ENCODE measurements at regions not wholly inside any gene's neighbourhood (a gene's known extent, or its start where the extent isn't known, plus 50 kb on each side); places are given as distances from the start of the nearest gene placed in this dataset.
"Not testable (repeated sequence)": the region's sequence is repeated elsewhere in the genome, so short reads cannot be mapped to it uniquely, and the experiment has no call there.

DNA sequence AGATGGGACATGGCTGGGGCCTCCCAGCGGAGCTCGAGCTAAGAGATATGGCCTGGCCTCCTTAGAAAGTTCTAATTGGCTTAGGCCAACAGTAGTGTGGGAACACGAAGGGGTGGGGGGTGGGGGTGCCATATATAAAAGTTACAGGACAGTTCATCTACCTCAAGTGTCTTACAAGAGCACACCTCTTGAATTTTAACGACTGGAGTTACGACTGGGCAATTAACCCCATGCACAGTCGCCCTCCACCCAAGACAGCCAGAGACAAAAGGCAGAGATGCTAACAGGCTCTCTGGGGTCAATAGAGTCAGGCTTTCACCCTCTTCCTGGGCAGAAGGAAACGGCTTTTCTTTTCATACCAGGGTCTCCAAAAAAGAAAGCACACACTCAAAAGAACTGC is 302.2 kb downstream of the BCOR start:
- no peak for DNase-seq

DNA sequence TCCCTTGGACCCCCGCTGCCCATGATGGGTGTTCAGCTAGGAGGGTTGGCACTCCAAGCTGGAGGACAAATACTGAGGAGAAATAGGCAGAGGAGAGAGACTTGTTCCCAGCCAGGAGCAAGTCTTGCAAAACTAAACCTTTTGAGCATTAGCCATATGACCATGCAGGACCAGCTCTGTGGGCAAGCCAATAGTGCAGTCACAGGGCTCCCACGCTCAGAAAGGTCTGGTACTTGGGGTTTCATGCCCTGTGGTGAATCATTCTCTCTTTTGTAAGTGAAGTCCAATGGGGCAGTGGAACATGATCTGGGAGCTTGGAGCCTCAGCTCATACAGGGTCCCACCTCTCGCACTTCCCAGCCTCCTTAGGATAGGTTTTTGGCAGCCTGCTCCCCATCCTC is 300.9 kb downstream of the BCOR start:
- DNase-seq: no peak

DNA sequence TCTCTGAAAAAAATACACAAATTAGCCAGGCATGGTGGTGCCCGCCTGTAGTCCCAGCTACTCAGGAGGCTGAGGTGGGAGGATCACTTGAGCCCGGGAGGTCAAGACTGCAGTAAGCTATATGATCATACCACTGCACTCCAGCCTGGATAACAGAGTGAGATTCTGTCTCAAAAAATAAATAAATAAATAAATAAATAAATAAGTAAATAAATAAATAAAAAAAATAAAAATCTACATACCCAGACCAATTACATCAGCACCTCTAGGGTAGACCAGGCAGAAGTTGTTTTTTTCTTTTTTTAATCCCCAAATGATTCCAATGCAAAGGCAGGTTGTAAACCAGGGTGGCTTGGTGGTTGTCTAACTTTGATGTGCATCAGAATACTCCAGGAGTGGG is 299.3 kb downstream of the BCOR start:
- DNase-seq: not testable (repeated sequence)

DNA sequence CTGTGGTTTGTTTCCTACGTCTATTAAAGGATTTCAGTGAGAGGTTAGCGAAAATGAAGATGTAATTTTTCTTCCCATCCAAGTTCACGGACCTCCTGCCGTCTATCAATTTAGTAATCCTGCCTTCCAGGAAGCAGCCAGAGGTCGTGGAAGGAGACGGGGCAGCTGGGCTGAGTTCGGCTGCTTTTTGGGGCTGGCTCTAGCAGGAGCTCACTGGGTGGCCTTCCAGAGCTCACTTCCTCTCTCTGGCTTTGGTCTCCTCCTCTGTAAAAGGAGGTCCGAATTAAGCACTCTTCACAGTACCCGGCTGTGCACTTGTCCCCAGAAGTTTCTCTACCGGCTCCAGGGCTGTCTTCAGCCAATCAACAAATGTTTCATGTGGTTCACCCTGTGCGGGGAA is 295.4 kb downstream of the BCOR start:
- no peak for DNase-seq

DNA sequence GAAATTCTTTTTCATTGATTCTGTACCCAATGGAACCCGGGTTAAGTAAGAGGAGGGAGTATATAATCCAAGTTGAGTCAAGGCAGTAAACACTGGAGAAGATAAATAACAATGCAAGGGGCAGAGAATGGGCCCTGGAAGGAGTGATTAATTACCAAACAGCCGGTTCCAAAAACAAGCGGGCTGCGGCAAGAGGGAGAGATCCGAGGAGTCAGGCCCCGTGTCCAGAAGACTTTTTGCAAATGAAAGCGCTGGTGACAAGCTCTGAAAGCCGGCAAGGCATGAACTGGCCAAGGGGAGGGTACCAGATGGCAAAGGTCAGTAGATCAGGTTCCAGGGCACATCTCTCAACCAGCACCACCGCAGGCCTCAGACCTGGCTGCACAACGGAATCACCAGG is 294.9 kb downstream of the BCOR start:
- DNase-seq: no peak

DNA sequence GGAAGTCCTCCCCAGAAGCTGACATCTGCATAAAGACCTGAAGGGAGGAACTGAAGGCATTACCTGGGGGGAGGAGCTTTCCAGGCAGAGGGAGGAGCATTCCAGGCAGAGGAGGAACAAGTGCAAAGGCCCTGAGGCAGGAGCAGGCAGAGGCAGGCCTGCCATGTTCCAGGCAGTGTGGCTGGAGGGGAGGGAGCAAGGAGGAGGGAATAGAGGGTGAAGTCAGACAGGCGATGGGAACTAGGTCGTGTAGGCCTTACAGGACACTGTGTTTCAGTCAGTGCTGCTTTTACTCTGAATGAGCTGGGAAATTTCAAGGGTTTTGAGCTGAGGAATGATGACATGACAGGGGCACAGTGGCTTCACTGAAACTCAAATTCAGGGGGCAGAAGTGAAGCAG is 292.7 kb downstream of the BCOR start:
- DNase-seq: no peak

DNA sequence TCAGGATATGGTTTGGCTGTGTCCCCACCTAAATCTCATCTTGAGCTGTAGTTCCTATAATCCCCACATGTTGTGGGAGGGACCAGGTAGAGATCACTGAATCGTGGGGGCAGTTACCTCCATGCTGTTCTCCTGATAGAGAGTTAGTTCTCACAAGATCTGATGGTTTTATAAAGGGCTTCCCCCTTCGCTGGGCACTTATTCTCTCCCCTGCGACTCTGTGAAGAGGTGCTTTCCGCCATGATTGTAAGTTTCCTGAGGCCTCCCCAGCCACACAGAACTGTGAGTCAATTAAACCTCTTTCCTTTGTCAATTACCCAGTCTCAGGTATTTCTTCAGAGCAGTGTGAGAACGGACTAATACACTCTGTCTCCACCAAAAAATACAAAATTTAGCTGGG is 291.9 kb downstream of the BCOR start:
- DNase-seq: no peak

DNA sequence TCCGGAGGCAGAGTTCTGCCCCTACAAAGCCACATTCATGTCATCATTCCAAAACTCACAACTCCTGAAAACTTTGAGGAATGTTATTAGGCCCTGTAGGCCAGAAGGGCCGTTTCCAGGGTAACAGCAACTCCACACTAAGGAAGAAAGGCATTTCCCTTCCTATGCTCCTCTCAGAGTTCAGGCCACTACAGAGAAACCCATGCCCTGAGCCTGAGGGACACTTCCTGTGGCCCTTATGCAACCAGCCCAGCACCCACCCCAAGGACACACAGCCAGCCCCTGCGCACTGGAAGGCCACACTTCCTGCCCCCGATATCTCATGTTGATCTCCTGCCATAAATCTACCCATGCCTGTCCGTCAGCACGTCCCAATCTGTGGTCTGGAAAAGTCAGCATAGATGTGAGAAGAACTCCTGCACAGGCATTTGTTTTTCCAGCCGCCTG is 289.3 kb downstream of the BCOR start:
- DNase-seq: no peak

DNA sequence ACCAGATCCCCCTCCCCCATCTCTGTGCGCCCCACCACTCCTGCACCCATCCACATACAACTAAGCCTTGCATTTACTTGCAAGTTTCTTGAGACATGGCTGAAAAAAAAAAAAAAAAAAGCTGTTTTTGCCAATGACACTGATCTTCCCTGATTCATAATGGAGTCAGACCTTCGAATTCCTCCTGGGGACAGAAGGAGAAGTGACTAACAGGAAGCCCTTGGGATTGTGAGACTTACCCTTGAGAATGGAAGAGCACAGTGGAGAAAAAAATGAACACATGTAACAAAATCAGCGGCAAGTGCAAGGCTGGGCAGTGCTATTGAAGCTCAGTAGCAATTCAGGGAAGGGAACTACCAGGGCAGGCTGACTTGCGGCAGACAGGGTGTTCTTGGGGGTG is 288.4 kb downstream of the BCOR start:
- no peak for DNase-seq

DNA sequence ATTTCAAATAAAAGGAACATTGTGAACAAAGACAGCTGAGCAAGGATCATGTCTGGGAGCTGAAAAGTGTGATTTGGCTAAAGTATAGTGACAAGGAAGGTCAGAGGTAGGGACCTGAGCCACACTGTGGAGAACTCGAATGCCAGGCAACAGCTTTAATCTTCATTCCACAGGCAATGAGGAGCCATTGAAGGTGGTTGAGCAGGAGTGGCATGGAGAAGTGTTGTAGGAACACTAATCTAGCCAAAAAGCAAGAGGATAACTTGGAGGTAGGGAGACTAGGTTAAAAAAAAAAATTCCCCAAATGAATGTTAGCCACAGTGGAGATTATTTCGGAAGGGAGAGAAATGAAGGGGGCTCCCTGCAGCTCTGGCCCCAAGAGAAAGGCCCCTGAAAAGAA is 286.9 kb downstream of the BCOR start:
- no peak for DNase-seq

DNA sequence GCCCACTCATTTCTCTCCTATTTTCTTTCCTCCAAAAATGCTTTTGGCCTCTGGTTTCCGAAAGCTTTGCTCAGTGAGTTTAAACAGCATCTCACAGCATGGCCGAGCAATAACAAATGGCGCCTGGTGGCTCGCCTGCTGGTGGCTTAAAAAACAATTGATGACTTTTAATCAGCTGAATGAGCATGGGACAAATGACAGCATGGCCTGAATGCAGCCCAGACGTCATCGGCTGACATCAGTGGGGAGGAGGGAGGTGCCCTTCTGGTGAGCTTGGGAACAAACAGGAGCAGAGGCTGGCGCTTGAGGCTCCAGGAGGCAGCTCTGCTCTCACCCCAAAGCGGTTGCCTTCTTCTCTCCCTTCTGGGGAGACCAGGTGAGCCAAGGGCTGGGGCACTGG is 286.4 kb downstream of the BCOR start:
- no peak for DNase-seq

DNA sequence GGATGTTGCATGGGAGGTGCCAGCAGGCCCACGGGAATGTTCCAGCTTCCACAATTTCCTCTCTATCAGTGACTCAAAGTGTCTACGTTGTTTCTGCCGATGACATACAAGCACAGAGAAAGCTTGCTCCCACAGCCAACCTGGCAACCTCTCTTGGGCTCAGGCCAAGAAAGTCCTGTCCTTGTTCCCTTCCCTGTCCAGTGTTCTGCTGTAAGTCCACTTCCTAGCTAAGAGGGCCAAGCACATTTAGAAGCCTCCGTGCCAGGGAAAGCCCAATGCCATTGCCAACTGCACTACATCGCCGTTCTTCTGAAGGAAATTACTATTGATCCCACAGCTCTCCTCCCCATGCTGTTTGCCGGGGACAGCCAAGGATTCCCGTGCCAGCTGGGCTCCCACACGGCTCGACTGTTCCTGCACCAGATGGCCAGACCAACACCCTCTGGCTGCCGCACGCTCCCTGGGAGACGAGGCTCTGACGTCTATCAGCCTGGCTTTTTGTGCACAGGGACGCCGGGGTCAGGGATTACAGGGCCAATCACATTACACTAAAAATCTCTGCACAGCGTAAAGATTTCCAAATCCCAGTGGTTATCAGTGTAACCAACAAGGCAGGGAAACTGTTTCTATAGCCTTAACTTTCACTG is 284.0 kb downstream of the BCOR start:
- DNase-seq: no peak

DNA sequence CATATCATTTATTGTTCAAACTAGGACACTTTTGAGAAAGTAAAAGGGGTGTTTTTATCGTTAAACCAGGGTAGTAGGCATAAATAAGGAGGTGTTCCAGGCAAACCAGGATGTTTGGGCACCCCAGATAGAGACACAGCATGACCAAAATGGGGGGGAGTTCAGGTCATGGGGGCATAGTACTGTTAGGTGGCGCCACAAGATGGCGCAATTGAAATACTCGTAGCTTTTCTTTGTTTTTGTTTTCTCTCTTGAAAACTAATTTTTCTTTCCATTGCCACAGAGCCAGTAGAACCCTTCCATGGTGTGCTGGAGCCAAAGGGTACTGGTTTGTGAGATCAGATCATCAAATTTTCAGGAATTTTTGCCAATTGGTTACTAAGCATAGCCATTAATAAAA is 283.4 kb downstream of the BCOR start:
- no peak for DNase-seq

DNA sequence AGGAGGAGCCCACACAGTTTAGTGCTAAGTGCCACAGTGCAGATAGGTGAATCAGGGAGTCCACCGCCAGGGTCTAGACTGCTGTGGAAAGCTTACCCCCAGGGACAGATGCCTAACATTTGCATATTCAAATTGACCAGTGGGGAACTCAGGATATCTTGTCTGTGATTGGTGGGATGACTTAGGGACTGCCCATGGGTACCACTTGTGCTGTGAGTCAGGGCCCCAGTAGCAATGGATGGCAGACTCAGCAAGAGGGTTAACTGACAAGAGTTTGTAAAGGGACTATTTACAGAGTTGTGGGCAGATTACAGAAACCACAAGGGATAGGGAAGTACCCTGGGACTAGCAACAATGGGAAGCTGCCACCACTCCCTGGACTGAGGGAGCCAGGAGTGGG is 282.1 kb downstream of the BCOR start:
- DNase-seq: no peak

DNA sequence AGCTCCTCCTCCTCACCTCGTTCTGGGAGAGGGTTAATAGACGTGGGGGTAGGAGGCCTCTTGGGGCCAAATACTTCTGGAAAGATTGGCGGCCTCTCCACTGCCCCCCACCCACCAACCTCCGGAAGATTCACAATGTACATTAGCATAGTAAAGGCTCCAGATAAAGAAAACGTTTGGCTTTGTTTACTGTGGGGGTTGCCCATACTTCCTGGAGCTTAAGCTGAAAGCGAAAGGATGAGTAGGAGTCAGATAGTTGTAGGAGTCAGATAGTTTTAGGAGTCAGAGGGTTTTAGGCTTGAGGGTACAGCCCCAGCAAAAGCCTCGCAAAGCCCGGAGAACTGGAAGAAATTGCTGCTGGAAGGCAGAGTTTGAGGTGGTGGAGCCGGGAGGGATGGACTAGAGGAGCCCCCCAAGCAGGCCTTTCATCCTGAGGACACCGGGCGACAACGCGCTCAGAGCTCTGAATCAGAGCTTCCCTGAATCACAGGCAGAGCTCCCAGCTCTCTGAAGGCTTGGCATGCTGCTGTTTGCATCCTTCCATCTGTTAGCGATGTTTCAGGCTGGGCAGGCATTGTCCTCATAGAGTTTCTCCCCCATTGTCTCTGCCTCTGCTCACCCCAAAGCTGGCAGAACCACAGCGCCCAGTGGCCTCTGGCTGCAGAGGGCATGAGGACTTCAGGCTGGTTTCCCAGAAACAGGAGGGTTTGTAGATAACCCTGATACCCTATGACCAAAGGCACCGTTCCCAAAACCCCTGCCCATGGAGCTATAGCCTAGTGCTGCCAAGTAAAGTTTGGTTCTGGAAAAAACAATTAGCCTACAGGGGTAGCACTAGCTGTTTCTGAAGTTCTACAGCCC is 280.7 kb downstream of the BCOR start:
- no peak for DNase-seq

DNA sequence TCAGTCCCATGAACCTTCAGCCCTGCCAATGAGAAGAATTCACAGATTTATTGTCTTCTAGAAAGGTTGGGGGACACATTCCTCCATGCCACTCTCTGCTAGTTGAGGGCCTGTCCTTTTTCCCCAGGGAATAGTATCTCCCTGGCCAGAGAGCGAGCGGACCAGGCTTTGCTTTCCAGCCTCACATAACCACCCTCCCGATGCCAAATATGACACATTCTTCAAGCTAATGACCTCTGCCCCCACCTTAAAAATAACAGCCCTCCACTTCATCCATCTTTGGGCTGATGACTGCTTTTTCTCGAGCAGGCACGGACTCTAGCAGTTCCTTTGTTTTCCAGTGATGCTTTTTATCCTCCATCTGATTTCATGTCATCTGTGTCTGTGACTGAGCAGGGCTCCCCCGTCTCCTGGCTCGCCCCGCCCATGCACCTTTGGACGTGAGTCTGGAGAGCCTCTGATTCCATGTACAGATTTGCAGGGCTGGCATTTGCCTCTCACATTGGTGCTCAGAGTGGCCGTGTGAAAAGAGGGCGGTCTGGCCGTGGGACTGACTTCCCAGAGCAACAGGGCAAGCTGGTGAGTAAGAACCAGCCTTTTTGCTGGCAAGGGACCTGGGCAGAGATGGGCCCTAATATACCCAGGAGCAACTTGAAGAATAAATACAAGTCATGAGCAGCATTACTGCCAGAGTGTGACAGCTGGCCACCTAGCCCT is 279.8 kb downstream of the BCOR start:
- no peak for DNase-seq

DNA sequence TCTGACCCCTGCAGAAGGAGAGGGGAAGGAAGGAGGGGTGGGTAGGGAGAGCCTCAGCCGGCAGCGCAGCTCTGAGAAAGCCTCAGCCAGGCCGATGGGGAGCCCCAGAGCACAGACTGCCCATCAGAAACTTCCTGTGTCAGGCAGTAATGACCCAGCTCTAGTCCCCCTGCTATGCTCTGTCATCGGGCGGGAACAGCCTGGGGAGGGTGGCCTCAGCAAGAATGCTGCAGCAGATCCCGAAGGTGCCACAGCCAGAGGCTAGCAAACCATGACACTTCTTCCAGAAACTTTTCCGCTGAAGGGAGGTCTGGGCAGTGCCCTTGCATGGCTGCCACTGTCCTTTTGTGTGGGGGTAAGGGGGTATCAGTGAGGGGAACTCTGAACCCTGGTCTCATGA is 279.0 kb downstream of the BCOR start:
- DNase-seq: no peak

DNA sequence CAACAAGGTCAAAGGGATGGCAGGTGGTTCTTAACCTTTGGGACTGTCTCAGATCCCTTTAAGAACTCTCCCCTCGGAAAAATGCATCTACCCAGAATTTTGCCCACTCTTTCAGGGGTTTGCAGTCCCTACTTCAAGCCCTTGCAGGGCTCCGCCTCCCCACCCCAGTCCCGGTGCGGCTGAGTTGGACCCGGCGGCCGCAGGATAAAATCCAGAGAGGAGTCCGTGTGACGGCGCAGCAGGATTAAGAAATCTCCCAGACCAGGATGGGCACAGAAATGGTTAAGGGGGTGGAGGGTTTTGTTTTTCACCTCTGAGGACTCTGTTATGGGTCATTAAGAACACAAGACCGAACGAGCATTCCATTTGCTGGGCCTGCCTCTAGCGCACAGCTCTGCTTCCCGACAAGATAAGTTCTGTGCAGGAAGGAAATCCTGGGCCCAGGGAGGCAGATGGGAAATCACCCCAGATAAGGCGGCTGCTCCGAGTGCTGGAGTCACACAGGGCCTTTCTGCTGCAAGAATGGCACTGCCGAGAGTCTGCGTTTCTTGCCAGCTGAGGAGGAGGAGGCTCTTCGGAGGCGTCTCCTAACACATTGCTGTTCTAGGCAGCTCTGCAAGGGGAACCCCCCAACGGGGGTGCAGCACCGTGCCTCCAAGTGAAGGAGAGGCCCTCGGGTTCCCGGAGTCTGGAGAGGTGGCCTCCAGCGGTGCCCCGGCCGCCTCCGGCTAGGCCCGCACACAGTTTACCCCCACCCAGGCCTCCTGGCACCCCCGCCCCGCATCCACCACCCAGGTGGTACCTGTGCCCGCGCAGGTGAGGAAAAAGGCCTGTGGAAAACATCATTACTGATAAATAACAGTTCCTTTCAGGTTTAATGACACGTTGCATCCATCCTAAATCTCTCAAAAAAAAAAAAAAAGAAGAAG is 277.6 kb downstream of the BCOR start:
- DNase-seq: no peak

DNA sequence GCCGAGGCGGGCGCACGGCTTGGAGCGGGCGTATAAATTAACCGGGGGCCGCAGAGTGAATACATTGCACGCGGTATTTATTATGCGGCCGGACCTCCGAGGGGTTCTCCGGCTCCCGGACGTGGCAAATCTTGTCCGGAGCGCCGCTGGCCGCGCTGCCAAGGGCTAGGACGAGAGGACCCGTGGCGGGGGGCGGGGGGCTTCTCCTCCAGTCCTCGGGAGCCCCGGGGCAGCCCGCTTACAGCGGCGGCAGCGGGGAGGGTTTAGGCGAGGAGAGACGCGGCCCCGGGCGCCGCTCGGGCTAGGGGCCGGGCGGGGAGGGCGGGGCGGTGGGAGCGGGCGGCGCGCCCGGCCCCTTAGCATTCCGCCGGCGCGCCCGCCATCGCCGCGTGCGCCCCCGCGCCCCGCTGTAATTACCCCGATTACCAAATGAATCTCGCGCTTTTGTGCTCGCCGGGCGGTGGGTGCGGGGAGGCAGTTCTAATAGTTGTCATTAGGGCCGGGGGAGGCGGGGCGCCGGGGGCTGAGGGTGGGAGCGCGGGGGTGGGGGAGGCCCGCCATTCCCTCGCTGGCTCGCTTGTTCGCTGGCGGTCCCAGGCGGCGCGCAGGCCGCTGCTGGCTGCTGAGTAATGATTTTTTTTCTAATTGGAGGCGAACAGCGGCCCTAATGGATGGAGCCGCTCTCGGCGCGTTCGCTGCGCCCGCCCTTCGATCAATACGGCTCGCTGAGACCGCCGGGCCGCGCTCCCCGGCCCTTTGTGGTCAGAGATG is 276.6 kb downstream of the BCOR start:
- peak; percentile 66 to 68 for DNase-seq

DNA sequence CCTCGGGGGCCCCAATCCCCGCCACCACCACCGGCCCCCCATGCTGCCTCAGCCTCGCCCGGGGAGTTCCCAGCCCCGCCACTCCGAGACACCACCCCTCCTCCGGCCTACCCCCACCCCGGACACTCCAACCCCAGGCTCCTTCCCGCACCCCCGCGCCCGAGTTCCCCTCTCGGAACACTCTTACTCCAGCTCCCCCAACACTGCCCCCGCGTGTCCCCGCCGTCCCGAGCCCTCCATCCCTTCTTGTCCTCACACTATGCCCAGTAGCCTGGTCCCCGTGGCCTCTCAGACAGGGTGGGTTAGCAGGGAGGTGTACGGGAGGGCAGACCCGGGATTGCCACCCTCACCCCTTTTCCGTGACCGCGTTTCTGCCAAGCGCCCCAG is 276.1 kb downstream of the BCOR start:
- no peak for DNase-seq

DNA sequence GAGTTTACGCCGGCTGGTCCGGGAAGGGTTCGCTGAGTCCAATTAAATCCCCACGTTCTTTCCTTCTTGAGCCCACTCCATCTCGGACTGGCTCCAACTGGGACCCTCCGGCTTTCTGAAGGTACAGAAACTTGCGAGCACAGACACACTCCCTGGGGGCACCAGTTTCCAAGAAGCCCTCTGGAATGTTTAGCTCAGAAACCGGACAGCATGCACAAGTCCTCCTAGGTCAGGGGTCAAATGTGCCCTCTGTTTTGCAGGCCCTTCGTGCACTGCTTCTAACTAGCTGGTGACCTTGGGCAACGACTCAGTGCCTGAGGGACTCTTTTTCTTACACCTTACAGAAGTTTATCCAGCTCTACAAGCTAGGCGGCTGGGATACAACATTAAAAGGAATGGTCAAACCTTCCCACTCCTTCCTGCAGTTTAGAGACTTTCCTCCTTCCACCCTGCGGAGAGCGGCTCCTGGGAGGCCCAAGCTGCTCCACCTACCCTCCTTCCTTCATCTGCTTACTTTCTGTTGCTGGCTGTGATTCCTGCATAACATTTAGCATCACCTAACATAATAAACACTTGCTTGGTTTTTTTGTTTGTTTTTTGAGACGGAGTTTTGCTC is 275.5 kb downstream of the BCOR start:
- no peak for DNase-seq

Measured in right lung (tissue), 2 donors.